Fibroblast of villous mesenchyme (primary cell): ENCODE measurements at regions not wholly inside any gene's neighbourhood (a gene's known extent, or its start where the extent isn't known, plus 50 kb on each side); places are given as distances from the start of the nearest gene placed in this dataset.

ENCODE experiments used
- DNase-seq: peaks from one replicate; pipeline ENCODE4 v3.0.0-alpha.2; 2010; ENCODE audit warnings: low read depth
- H3K4me3 ChIP-seq: 2 replicates; pipeline ENCODE4 v1.5.1; 2011; ENCODE audit warnings: low read depth, mild to moderate bottlenecking, low read length
- CTCF ChIP-seq: IDR thresholded peaks from 2 replicates; pipeline ENCODE4 v1.5.1; 2012; ENCODE audit warnings: low read depth, mild to moderate bottlenecking, low read length; ENCODE audit not compliant: insufficient read depth

GRCh38 chr4:19178835-19179234, 1072.9 kb upstream of the SLIT2 start:
- no peak for TF ChIP-seq CTCF
- DNase-seq: no peak
- no peak overlapping the region for H3K4me3 ChIP-seq

- no peak for TF ChIP-seq CTCF
- peak; percentile 17 for DNase-seq
These were observed 1074.1 kb upstream of the SLIT2 start for GRCh38 chr4:19177616-19178015.

GRCh38 chr4:19171832-19172231, 1079.9 kb upstream of the SLIT2 start:
- H3K4me3 ChIP-seq: no peak overlapping the region
- no peak for DNase-seq
- no peak for TF ChIP-seq CTCF

More at GRCh38 chr4:19177616-19178015, 1074.1 kb upstream of the SLIT2 start:
- no peak overlapping the region for H3K4me3 ChIP-seq

GRCh38 chr4:19167311-19167710, 1084.4 kb upstream of the SLIT2 start:
- H3K4me3 ChIP-seq: no peak overlapping the region
- no peak for TF ChIP-seq CTCF
- DNase-seq: no peak

- no peak overlapping the region for H3K4me3 ChIP-seq
- TF ChIP-seq CTCF: no peak
These were observed 1087.4 kb upstream of the SLIT2 start for GRCh38 chr4:19164334-19164733.

GRCh38 chr4:19159874-19160273, 1091.8 kb upstream of the SLIT2 start:
- TF ChIP-seq CTCF: no peak
- DNase-seq: no peak
- H3K4me3 ChIP-seq: no peak overlapping the region

More at GRCh38 chr4:19164334-19164733, 1087.4 kb upstream of the SLIT2 start:
- DNase-seq: no peak

- no peak for DNase-seq
These were observed 1093.4 kb upstream of the SLIT2 start for GRCh38 chr4:19158107-19158809.

More at GRCh38 chr4:19158107-19158809, 1093.4 kb upstream of the SLIT2 start:
- no peak overlapping the region for H3K4me3 ChIP-seq
- no peak for TF ChIP-seq CTCF
